Hindlimb muscle (tissue), 1 donor: ENCODE measurements at regions not wholly inside any gene's neighbourhood (a gene's known extent, or its start where the extent isn't known, plus 50 kb on each side); places are given as distances from the start of the nearest gene placed in this dataset.
A peak's percentile ranks its signal among the peaks of the same experiment; 100 is the strongest.

ENCODE experiments used
- DNase-seq: peaks from one replicate; pipeline ENCODE4 v3.0.0-alpha.2; 2013

DNA sequence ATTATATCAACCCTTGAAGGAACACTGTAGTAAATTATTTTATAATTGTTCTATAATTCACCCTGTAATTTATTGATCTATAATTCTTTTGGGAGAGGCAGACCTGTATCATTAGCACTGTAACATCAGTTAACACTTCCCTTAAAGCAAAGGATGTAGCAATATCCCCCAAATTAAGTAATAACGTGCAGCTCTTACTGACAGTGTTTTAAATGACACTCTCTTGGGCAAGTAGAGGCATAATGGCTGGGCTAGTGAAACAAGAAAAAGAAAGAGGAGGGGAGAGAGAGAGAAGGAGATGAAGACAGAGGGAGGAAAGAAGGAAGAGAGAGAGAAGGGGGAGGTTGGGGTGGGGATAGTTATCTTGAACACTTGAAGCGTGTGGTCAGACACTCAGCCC, 161.0 kb upstream of the RNF32 start:
- DNase-seq, result no peak

DNA sequence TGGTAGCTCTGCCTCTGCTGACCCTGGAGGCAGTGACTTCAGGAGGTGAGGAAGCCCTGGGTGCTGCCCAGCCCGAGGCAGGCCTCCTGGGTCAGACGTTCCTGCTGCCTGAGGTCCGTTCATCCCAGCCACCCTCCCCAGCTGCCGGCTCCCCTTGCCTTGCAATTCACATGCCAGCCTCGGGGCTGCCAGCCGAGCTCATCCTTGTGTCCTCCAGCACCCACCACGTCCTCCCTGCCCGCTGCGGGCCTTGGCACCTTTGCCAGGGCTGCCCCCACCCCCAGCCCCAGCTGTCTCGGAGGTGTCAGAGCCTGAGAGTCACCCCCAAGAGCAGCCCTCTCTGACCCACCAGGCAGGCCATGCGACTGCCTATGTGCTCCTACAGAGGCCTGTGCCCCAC, 162.1 kb upstream of the RNF32 start:
- DNase-seq, result no peak

DNA sequence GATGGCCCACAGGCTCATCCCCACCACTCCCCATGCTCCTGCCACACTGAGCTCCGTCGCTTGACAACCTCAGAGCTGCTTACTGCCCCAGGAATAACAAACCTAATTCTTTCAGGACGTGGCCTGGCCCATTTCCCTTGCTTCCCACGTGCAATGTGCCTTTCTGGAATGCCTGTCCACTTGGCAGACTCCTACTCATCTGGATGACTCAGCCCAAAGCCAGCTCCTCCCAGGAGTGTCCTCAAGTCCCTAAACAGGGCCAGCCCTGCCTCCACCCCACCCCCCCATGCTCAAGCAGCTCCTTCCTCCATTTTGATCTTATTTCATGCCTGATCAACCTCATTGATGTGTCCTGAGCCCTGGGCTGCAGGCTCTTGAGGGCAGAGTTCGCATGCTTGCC, 164.9 kb upstream of the RNF32 start:
- DNase-seq, result no peak

DNA sequence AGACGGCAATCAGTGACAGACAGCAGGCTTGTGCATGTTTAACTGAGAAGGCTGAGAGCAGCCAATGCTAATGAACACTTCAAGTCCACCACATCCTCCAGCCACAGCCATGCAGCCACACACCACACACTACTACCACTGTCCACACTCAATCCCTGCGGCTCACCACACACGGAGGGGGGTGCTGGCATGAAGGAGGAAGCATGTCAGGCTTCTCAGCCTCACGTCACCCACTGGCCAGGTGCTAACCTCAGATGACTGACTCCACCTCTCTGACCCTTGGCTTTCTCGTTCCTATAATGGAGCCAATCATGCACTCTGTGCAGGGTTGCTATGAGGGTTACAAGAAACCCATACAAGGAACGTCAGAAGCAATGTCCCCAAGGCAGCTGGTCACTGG, 165.4 kb upstream of the RNF32 start:
- no peak for DNase-seq

DNA sequence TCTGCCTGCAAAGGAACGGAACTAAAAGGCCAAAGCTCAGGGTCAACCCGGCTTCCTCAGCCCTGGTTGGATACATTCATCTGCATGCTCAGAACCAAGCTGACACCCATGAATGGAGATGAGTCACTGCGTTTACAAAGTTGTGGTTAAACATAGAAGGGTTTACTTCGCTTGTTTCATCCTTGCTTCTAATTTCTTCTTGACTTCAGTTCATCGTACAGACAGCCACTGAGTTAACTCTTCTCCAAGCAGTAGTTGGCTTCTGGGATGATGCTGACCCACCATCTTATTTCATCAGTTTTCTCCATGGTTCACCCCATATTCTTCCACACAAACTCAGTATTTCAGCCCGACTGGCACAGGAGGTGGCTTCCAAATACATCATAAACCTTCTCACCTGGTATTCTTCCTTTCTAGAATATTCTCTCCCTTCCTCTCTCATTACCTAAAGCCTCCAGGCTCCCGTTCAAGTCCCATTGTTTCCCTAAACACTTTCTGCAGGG, 166.3 kb upstream of the RNF32 start:
- no peak for DNase-seq

DNA sequence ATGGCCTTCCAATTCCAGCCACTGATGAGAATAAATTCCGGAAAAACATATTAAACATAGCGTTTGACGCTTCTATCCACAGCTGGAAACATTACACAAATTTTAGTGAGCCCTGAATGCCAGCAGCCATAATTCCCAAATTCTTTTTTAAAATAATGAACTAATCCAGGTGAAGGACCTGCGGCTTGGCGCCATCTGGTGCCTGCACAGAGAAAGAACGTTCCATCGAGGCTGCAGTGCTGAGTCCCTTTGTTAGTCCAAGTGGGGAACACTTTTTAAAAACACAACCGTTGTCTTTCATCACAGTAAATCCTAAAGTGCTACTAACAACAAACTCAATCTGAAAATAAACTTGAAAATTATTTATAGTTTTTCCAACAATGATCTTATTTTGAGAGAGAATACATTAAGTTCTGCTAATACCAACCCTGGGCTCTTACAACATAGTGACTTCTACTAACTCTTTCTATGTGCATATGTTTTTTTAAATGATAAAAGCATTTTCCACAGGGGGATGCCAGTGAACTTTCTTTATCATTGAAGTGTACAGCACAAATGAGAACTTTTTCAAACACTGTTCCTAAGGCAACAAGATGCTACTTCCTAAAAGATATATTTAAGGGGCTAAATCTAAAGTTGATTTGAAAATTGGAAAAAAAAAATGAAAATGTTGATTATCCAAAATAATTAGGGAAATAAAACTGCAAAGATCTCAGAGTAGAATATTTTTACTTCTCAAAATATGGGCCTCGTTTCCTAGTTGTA, 166.9 kb upstream of the RNF32 start:
- peak; percentile 19 for DNase-seq

DNA sequence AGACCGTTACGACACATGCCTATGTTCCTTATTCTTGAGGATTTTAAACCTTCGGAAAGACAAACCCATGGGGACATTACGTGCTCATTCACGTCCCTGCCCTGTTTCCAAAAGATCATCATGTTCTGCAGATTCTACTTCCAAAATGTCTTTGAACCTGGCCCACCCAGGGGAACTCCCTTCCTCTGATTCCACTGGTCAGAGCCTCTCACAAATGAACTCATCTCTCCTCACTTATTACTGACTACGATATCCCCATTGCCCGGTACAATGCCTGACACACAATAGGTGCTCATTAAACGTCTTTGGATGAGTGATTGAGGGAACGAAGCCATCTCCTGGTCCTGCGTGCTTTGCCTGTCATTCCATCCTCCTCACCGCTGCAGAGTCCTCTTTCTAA, 168.3 kb upstream of the RNF32 start:
- no peak for DNase-seq

DNA sequence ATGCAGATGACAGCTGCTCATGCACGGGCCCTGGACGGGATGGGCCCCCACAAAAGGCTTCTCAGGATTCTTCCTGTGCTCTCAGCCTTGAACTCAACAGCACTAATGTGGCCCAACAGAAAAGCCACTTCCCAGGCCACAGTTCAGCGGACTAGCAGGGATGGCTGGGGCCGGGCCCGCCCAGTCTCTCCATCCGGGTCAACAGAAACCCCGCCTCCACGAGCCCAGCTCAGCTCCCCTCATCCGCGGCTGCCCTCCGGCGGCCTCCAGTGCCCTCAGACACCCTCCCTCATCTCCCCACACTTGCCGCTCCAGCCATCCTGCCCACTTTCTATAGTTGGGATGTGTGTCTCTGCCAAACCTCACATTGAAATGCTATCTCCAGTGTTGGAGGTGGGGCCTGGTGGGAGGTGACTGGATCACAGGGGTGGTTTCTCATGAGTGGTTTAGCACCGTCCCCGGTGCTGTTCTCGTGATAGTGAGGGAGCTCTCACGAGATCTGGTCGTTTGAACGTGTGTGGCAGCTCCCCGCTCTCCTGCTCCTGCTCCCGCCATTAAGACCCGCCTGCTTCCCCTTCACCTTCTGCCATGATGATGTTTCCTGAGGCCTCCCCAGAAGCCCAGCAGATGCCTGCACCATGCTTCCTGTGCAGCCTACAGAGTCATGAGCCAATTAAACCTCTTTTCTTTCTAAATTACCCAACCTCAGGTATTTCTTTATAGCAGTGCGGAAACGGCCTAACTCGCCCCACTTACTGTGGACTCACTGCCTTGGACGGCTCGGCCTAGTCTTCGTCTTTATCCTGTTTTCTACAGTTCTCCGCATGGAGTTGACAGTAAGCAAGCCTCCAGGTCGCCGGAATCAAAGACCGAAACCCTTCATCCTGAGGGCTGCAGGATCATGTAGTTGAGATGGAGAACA, 169.9 kb upstream of the RNF32 start:
- DNase-seq, result no peak

DNA sequence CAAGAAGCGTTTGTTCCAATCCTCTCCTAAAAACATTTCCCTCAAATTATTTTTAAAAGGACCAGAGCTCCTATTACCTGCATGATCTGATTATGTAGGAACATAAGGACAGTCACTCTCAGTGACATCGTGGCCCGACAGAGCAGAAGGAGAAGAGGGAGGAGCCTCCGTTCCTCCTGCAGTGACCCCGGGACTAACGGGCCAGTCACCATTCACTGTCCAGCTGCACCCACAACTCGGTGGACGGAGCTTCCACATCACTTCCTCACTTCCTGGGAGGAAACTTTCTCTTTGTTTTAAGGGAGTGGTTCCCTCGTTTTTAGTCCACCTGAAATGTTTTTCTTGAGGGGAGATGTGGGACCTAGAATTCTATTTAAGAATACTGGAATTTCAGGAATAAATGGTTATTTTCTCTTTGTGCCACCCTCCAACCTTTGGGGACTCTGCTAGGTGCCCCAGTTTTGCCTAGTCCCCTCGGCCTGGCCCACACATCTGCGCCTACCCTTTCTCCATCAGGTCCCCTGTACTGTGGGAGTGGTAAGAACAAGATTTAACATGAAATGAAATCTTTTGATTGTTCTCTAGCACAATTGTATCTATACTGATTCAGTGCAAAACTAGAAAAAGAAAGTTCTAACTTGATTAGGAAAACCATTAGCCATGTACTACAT, 173.5 kb upstream of the RNF32 start:
- no peak for DNase-seq

DNA sequence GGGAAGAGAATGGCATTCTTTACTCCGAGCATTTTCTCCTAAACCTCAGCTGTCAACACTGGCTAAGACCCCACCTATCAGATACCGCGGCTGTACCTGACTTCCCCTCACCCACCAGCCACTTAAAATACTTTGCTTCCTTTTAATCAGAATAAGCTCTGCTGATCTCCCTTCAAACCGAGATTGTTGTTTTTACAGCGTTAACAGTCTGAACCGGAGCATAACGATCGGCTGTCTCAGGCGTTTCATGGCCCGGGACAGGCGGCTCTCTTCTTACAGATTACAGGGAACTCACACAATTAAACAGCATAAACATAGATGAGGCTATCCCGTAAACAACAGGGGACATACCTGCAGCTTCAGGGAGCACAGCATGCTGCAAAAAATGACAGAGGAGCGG, 174.3 kb upstream of the RNF32 start:
- DNase-seq, result no peak

DNA sequence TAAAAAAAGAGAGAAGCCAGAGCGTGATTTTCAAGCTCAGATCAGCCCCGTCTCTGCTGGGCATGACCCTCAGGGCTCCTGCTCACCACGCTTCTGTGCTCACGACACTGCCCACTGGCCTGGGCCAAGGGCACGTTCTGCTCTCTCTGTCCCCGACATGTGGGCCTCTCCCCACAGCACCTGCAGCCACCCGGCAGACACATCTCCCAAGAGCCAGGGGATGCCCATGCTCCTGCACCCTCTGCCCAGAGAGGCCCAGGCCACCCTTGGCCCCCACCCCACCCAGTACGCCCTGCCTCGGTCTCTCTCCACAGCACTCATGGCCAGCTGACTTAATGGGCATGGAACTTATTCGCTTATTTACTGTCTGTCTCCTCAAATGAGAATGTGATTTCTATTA, 175.4 kb upstream of the RNF32 start:
- no peak for DNase-seq

DNA sequence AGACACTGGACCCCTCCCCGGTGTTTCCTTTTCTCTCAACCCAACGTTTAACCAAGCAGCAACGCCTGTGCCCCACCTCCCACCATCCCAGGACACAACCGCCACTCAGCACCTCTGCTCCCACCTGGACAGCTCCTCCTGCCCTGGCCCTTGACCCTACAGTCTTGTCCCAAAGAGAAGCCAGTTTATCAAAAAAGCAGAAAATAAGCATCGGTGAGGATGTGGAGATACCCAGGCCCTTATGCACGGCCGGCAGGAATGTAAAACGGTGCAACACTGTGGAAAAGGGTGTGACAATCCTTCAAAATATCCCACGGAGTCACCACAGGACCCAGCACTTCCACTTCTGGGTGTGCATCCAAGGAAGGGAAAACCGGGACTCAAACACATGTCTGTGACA, 176.2 kb upstream of the RNF32 start:
- no peak for DNase-seq

DNA sequence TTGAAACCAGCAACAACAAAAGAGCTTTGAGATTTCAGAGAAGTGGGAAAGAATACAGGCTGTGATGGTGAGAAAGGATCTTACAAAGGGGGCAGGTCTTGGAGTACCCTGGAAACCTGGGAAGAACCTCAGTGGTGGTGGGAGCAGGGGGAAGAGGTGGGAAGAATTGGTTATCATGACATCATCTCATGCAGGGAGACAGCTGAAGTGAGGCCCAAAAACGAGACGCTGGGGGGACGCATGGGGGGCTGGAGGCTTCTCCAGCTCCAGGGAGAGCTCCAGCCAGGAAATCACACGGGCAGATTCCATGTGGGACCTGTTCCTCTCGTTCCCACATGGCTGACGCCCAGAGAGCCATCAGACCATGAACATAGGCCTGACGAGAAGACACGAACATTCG, 177.3 kb upstream of the RNF32 start:
- DNase-seq, result no peak

DNA sequence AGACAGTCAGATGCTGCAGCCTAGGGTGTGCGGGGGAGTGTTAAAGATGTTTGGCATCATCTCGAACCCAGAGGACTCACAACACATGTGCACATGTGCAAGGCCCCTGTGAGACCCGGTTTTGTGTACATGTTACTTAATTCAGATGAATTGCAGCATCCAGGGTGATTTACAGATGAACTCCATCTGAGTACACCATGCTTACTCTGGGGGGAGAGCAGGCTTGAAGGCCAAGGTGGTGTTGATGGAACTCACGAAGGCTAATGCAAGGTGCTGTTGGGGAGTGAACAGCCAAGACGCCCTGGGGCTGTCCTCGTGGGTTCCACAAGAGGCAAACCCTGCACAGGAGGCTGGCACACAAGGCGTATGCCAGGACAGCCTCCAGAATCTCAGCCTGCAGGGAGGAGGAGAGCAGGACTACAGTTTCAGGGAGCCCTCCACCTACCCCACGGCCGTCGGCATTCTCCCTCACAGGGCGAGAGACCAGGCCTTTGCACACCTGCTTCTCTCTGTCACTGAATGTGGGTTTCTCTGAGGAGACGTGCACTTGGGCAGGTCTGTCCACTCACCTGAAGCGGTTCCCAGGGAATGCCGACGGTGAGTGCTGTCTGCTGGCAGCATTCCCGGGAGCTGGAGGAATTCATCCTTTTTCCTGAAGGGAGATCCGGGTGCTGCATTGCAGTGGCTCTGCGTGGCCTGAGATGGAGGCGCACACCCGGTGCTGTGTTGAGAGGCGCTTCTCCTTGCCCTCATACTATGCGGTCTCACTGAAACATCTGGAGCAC, 178.5 kb upstream of the RNF32 start:
- DNase-seq, result no peak

DNA sequence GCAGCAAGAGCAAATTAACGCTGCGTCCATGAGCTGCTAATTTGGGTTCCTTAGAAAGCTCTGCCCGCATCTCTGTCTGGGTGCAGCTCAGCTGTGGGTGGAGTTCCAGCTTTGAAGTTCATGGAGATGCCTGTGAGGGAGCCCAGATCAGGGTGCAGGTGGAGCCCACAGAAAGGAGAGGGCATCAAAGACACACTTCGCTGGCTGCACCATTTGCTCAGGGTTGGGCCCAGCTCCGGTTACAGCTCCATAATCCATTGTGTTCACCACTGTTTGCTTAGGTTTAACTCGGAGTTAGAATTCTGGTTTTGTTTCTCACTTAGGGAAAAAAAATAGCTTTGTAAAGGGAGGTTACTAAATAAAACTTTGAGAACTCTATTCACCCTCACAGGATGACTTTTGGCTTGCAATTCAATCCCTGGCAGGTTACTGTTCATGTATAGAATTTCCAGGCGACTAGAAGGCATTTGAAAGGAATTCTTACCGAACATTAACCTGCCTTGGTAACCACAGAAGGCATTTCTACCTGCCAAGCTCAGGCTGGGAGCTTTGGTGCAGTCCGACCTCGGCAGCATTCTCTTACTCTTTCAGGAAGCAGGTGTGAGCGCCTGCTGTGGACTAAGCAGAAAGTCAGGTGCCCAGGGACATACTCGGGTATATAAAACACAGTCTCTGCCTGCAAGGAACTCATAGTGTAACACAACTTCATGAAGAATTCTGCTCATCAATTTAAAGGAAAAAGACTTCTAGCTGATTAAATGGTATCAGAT, 179.5 kb upstream of the RNF32 start:
- no peak for DNase-seq

DNA sequence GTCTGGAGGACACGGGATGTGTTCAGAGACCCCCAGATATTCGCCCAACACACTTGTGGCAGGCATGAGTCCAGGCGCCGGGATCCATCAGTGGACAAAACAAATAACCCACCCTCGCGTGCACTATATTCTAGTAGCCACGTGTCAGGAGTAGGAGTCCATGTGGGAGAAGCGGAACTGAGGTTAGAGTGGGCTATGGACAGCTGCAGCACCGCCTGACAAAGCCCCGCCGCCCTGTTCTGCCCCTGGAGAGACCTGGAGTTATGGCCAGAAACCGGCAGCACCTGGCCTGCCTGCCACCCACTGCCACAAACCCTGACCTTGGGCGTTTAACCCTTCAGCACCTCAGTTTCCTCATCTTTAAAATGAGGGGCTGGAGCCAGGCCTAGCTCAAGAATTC, 181.0 kb upstream of the RNF32 start:
- no peak for DNase-seq

DNA sequence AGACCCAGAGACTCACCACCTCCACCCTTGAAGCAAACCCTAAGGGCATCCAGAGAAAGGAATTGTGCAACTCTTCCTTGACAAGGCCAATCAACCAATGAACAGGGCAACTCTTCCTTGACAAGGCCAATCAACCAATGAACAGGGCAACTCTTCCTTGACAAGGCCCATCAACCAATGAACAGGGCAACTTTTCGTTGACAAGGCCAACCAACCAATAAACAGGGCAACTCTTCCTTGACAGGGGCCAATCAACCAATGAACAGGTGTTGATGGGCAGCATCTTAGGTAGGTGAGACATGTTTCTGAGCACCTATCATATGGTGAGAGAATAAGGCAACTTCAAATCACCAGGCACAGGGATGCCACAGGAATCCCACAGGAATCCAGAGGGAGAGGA, 181.5 kb upstream of the RNF32 start:
- DNase-seq, result no peak

DNA sequence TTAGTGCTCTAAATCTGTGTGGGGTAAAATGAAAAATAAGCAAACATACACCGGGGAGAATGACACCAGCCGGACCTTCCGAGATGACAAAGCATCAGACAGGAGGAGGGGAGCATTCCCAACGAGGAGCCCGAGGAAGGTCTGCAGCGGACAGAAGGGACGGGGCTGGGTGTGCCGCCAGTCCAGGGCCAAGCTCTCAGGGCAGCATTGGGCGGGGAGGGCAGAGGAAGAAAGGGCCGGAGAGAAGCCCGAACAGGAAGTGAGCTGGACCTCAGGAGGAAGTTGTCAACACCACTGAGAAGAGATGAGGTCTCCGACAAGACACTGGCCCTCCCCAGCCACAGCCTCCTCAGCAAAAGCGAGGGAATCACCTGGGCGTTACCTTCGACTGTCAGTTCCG, 182.6 kb upstream of the RNF32 start:
- DNase-seq, result no peak

DNA sequence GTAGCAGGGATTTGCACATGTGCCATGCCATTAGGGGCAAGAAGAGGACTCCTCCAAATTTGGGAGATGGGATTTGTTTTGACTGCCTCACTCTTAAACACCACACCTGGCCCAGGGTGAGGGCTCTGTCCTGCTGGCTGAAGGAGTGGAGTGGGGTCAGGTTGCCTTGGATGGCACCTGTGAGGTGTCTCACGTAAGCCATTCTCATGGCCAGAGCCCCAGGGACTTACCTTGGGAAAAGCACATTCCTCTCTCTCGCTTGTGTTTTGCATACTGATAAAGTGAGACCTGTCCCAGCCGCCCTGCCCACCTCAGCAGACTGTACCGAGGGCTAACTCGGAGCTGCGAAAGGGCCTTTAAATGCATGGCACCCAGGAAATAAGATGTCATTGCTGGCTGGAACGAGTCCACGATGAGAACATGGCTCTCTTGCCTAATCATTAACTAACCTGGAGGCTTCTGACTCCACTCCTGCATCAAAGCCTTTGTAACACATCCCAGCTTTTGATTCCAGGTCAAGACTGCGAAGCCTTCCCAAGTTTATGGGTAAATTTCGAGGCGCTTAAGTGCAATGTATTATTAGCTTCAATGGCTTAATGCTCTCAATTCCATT, 184.0 kb upstream of the RNF32 start:
- DNase-seq, result no peak

DNA sequence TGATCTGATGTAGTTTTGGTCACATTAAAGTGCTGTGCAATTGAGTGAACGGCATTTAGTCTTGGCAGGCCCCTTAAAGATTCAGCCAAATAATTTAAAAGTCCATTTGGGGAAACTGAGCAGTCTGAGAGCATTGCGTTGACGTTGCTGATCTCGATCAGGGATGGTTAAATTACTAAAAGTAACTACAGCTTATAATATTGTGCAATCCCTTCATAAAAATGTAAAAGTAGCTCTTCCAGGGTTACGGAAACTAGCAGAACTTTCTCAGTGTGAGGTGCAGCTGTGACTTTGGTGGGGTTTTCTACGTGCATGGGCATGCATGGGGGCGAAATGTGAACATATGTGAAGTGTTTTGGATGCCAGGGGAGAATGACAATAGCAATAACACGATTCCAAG, 184.5 kb upstream of the RNF32 start:
- no peak for DNase-seq

DNA sequence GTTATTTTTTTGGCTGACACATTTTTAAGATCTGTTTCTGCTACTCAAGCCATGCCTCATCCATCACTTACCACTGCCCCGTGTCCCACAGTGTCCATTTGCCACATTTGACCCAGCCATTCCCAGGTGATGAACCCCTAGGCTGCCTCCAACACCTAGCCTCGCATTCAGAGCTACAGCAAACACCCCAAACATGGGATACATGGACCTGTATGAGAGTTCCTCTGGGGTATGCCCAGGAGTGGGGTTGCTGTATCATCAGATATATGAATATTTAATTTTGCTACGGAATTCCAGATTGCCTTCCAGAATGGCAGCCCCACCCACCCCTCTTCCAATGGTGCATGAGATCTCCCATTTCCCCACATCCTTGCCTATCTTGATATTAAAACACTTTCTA, 190.1 kb upstream of the RNF32 start:
- no peak for DNase-seq
